AG09309 (cell line): ENCODE measurements at regions not wholly inside any gene's neighbourhood (a gene's known extent, or its start where the extent isn't known, plus 50 kb on each side); places are given as distances from the start of the nearest gene placed in this dataset.

Experiments used
- DNase-seq: peaks from one replicate; pipeline ENCODE4 v3.0.0-alpha.2; 2010; ENCODE audit warnings: low read depth
- H3K4me3 ChIP-seq: 2 replicates; pipeline ENCODE4 v1.5.1; 2011; ENCODE audit warnings: mild to moderate bottlenecking, low read depth, low read length, moderate library complexity; ENCODE audit not compliant: control insufficient read depth
- CTCF ChIP-seq: IDR thresholded peaks from 2 replicates; pipeline ENCODE4 v1.5.1; 2011; ENCODE audit warnings: mild to moderate bottlenecking, low read depth, low read length, inconsistent platforms; ENCODE audit not compliant: insufficient read depth, control insufficient read depth; ENCODE audit errors: missing control alignments

DNA sequence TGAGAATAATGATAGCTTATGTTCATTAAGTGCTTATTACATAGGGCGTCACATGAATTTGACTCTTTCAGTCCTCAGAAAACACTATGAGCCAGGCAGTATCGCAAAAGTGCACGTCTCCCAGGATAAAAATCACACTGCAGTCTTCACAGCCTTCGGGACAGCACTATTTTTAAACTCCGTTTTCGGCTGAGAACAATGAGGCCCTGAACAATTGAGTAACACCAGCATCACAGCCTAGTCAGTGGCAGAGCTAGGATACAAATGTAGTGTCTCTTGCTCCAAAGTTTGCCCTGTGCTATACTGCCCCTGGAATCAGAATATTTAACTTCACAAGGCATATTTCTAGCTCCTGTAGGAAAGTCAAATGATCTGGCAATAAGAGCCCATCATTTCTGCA, 852.1 kb upstream of the SEMA6D start:
- no peak overlapping the region for H3K4me3 ChIP-seq
- DNase-seq, result no peak
- TF ChIP-seq CTCF, result no peak

DNA sequence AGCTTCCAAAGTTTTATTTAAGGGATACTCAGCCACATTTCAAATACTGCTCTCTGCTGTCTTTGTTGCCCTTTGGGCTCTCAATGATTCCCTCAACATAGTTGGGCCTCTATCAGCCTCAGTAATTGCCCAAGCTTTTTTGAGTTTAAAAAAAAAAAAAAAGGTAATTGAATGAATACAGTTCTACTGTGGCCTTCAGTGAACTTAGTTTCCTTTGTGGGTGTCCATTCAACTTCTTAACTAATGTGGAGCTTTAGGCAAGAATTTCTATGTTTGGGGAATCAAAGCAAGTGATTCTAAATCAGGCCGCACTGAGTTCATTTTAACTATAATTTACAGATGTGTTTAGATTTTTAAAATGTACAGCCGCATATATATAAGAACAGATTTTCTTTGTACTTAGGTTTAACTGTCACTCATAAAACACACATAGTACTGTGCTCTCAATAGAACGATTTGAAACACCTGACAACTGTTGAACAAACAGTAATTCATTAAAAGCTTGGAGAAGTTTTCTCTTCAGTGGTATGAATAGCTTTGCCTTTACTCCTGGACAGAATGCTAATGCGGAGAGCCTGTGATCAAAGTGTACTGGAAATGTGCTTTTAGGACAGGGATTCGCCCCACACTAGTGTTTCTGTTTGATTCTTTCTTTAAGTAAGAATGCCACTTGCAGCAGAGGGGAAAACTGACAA, 844.9 kb upstream of the SEMA6D start:
- no peak for TF ChIP-seq CTCF
- no peak overlapping the region for H3K4me3 ChIP-seq
- no peak for DNase-seq

- H3K4me3 ChIP-seq, result no peak overlapping the region
- no peak for TF ChIP-seq CTCF
- DNase-seq, result no peak
Observed at GRCh38 chr15:46872981-46873330, 844.3 kb upstream of the SEMA6D start.

GRCh38 chr15:46879032-46879770, 838.1 kb upstream of the SEMA6D start:
- no peak for TF ChIP-seq CTCF
- DNase-seq, result no peak
- H3K4me3 ChIP-seq, result no peak overlapping the region

DNA sequence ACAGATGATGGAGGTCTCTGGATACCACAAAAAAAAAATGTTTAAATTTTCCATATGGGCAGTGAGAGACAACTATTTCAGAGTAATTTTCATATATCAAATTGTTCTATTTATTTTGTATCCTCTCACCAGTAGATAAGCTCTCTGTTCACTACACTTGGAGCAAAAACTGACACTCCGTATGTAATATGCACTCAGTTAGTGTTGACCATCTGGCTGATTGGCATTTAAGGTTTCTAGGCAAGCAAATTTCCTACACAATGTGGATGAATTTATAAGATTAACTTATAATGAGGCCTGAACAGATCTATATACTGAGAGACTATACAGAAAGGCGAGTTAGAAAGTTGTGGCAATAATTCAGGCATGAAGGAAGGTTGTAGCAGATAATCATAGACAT, 836.5 kb upstream of the SEMA6D start:
- TF ChIP-seq CTCF, result no peak
- H3K4me3 ChIP-seq, result no peak overlapping the region
- no peak for DNase-seq

DNA sequence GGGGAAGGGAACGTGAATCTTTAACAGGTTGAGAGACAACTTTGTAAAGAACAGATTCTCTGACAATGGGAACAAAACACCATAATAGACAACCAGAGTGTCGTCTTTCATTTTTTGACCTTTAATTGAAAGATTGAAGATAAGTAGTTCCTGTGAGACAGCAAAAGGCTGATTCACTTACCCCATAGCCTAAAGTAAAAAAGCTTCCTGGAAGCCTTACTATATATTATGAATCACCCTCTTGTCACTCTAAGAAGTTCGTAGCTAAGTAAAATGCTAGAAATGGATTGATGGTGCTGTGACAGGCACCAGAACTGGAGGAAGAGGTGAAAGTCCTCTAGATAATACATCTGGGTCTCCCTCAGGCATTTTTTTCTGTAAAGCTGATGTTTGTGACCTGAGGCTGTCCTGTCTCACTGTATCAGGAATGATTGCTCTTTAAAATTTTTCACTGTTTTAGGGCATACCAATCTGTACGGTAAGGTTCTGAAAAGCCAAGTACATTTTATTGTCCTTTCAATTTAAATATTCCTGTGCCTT, 824.6 kb upstream of the SEMA6D start:
- no peak overlapping the region for H3K4me3 ChIP-seq
- TF ChIP-seq CTCF, result no peak
- DNase-seq, result no peak
